ENCODE measurements at regions not wholly inside any gene's neighbourhood (a gene's known extent, or its start where the extent isn't known, plus 50 kb on each side); places are given as distances from the start of the nearest gene placed in this dataset.
"Not testable (repeated sequence)": the region's sequence is repeated elsewhere in the genome, so short reads cannot be mapped to it uniquely, and the experiment has no call there.

DNA sequence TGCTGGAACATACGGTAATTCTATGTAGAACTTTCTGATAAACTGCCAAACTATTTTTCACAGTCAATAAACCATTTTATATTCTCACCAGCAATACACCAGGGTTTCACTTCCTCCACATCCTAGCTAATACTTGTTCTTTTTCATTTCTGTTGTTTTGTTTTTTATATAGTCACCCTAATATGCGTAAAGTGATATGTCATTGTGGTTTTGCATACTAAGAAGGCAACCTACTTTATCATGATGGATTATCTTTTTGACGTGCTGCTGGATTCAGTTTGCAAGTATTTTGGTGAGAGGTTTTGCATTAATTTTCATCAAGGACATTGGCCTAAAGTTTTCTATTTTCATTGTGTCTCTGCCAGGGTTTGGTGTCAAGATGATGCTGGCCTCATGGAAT is 1384.1 kb downstream of the UQCRFS1 start:
- DNase-seq: no peak

DNA sequence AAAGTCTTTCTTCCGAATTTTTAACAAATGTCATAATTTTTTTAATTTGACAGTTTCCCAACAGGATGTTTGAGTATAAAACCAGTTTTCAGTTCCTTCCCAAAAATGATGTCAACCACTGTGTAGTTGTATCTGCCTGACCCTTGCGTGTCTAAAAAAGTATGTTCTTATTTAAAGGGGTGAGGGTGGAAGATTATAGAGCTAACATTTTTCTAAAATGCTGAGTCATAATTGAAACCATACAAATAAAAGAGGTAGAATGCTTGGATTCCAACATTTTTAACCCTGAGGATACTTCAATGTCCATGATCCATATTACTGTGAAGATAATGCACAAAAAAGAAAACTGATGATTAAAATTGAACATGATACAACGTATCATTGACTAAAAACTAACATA is 1388.8 kb downstream of the UQCRFS1 start:
- DNase-seq: no peak

DNA sequence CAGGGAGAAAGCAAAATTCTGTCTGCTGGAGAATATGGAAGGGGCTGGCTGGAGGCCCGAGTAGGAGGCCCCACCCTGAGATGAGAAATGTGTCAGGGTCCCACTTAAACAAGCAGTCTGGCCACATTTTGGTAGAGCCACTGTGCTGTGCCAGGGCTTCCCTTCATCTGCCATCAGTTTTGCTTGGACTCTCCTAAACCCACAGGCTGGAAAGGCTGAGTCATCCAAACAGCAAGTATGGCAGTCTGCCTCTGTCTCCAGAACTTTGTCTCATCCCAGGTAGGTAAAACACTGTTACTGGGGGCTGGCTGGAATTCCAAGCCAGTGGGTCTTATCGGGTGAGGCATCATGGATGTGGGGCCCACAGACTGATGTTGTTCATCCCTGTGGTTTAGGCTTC is 1390.6 kb downstream of the UQCRFS1 start:
- DNase-seq: no peak

DNA sequence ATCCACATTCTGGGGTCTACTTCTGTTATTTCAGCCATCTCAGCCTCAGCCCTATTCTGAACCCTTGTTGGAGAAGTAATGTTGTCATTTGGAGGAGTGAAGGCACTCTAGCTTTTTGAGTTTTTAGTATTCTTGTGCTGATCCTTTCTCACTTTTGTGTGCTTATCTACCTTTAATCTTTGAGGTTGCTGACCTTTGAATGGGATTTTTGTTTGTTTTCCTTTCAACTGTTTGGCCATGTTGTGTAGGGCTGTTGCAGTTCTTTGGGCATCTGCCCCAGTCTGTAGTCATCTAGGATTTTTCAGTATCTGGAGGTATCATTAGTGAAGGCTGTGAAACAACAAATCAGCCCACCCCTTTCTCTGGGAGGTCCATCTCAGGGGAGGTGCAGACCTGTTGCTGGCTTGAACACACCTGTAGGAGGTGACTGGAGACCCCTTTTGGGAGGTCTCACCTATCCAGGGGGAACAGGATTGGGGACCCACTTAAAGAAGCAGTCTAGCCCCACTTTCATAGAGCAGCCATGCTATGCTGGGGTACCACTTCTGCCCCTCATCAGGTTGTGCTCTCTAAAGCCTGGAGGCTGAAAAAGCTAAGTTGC is 1391.4 kb downstream of the UQCRFS1 start:
- no peak for DNase-seq

DNA sequence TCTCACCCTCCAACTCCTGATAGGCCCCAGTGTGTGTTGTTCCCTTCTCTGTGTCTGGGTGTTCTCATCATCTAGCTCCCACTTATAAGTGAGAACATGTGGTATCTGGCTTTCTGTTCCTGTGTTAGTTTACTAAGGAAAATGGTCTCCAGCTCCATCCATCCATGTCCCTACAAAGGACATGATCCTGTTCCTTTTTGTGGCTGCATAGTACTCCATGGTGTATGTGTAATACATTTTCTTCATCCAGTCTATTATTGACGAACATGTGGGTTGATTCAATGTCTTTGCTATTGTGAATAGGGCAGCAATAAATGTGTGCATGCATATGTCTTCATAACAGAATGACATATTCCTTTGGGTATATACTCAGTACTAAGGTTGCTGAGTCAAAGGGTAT is 1397.0 kb downstream of the UQCRFS1 start:
- no peak for DNase-seq

DNA sequence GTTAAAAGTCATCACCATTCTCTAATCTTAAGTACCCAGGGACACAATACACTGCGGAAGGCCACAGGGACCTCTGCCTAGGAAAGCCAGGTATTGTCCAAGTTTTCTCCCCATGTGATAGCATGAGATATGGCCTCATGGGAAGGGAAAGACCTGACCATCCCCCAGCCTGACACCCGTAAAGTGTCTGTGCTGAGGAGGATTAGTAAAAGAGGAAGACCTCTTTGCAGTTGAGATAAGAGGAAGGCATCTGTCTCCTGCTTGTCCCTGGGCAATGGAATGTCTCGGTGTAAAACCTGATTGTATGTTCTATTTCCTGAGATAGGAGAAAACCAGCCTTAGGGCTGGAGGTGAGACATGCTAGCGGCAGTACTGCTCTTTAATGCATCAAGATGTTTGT is 1398.1 kb downstream of the UQCRFS1 start:
- not testable (repeated sequence) for DNase-seq

DNA sequence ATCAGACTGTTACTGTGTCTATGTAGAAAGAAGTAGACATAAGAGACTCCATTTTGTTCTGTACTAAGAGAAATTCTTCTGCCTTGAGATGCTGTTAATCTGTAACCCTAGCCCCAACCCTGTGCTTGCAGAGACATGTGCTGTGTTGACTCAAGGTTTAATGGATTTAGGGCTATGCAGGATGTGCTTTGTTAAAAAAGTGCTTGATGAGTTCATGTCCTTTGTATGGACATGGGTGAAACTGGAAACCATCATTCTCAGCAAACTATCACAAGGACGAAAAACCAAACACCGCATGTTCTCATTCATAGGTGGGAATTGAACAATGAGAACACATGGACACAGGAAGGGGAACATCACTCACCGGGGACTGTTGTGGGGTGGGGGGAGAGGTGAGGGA is 1398.7 kb downstream of the UQCRFS1 start:
- not testable (repeated sequence) for DNase-seq

DNA sequence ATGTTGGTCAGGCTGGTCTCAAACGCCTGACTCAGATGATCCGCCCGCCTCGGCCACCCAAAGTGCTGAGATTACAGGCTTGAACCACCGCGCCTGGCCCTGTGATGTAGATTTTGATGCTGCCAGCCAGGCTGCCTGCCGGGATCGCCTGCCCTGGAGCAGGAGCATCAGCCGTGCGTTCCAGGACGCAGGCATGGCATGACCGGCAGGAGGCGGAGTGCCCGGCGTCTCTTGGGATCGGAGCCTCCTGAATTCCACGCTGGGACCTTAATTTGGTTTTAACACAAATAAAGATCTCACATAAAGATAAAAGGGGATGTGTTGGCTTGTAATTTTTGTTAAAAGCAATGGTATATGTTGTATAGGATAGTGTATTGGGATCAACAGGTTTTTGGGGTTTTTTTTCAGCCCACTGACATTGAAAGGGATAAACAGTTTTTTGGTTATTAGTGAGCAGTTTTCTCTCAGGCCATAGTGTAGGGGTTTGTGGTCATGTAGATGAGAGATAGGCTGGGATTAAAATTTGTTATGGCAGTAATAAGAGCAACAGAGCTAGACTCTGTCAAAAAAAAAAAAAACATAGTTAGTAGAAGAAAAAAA is 1406.4 kb downstream of the UQCRFS1 start:
- DNase-seq: no peak

DNA sequence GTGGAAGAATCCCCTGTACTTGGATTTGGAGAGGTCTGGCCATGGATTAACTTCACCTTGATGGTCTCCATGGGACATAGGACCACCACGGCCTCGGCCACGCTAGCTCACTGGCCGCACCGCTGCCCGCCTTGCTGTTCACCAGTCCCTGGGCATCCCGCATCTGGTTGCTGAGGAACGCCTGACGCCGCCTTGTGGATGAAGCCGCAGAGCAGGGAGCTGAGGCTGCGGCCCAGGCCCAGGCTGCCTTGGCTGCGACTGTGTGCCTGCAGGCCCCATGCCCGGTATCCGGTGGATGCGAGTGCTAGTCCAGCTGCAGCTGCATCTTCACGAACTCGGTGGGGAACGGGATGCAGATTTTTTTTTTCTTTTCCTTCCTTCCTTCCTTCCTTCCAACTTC is 1407.1 kb downstream of the UQCRFS1 start:
- no peak for DNase-seq

DNA sequence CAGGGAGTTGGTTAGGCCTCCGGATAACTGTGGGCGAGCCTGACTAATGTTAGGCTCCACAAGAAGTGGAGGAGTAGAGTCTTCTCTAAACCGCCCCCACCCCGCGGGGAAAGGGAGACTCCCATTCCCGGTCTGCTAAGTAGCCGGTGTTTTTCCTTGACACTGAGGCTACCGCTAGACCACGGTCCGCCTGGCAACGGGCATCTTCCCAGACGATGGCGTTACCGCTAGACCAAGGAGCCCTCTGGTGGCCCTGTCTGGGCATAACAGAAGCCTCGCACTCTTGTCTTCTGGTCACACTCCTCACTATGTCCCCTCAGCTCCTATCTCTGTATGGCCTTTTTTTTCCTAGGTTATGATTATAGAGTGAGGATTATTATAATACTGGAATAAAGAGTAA is 1410.7 kb downstream of the UQCRFS1 start:
- DNase-seq: not testable (repeated sequence)

DNA sequence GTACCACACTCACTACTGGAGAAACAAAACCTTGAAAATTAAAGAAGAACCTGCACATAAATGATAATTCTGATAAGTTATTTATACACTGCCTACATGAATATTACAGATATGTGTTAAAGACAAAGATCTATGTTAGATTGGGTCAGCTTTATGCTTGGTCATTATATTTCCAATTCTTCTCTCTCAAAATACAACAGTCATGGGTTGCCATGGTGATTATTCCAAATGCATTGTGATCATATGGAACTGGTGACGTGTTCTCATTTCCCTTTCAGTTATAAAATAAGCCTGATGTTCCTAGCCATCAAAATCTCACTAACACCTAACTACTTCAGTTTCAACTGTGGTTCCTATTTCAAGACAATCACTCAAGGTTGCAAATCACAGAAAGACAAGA is 1416.4 kb downstream of the UQCRFS1 start:
- no peak for DNase-seq

DNA sequence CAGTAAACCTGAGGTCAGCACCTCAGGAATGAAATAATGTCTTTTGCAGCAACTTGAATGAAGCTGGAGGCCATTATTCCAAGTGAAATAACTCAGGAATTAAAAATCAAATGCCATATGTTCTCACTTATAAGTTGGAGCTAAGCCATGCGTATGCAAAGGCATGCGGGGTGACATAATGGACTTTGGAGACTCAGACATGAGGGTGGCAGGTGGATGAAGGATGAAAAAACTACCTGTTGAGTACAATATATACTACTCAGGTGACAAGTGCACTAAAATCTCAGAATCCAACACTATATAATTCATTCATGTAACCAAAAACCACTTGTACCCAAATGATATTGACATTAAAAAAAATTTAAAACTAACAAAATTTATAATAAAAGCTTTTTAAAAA is 1416.9 kb downstream of the UQCRFS1 start:
- DNase-seq: no peak

DNA sequence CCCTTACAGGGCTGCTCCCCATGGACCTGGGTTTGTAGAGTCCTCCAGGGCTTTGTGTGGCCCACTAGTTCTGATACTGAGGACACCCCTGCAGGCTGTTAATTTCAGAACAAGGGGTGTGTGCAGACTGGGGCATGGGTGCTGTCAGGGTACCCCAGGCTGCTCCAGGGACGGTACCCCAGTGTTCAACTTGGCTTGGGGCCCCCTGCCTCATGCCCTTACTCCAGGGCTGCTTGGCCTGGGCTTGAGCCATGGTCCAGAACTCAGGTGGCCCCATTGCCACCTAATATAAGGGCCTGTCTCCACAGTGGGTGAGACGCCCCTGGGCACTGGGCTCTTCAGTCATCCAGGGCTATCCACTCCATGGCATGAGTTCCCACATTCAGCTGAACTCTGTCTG is 1417.6 kb downstream of the UQCRFS1 start:
- DNase-seq: no peak

DNA sequence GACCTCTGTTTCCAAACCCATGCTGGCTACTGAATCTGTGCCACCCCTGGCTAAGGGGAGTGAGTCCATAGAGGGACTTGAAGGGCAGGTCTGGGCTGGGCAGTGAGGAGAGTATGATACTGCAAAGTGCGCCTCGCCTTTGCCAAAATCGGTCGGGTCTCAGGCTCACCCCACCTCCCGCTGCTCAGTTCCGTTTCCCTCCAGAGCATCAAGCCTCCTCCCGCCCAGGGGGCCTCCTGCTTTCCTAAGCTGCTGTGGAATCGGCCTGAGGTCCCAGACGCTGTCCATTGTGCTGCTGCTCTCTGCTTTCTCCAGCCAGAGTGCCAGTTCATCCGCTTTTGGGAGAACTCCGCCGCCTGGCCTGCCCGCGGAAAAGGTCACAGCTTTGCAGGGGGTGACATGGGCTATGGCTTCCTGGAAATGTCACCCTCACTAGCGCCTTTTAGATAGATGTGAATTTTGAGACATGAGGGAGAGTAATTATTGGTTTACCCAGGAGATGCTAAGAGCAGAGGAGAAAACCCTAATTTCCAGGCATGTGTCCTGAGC is 1418.4 kb downstream of the UQCRFS1 start:
- DNase-seq: peak in 2 of 6 experiments; percentile 27 to 43

DNA sequence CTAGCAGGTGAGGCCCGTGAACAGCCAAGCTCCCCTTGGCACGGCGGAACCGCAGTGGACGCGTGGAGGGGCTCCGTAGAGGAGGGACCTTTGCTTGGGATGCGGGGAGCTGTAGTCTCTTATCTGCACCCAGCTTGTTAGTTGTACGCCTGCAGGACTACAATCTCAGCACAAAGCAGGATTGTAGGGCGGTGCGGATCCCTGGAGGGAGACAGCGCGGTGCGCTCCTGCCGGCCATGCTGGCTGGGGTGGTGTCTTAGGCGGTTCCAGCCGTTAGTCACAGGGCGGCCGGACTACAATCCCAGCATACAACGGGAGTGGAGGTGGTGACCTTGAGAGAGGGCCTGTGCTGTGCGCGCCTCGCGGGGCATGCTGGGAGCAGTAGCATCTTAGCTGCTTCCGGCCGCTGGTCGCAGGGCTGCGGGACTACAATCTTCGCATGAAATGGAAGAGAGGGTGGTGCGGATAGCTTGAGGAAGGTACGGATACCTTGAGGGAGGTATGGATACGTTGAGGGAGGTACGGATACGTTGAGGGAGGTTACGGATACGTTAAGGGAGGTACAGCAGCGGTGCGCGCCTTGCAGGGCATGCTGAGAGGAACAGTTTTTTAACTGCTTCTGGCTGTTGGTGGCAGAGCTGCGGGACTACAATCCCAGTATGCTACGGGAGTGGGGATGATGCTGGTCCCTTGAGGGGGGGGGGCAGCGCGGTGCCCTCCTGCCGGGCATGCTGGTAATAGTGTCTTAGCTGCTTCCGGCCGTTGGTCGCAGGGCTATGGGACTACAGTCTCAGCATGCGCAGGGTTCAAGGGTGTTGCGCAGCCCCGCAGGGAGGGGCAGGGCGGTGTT is 1419.1 kb downstream of the UQCRFS1 start:
- peak; percentile 79 to 89 (median 86) for DNase-seq

DNA sequence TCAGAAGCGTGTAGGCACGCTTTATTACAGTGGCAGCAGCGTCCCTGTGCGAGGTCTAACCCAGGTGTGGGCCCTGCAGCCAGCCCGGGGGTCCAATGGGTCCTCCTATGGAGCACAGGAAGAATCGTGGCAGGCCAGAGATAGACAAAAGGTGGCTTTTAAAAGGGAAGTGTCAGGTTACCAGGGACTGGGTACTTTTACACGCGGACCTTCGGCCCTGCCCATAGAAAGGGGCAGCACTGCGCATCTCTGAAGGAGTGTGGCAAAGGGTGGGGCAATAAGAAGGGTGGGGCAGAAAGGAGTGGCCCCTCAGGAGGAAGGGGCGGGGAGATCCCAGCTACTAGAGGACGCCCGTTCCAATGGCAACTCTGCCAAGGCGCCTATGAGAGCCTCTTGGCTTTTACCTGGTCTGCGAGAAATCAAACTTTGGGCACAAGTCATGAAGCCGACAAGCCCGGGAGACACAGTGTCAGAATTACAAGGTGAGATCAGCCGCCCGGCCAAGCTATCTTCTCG is 1419.8 kb downstream of the UQCRFS1 start:
- DNase-seq: peak in 3 of 6 experiments; percentile 42 to 68 (median 66)

DNA sequence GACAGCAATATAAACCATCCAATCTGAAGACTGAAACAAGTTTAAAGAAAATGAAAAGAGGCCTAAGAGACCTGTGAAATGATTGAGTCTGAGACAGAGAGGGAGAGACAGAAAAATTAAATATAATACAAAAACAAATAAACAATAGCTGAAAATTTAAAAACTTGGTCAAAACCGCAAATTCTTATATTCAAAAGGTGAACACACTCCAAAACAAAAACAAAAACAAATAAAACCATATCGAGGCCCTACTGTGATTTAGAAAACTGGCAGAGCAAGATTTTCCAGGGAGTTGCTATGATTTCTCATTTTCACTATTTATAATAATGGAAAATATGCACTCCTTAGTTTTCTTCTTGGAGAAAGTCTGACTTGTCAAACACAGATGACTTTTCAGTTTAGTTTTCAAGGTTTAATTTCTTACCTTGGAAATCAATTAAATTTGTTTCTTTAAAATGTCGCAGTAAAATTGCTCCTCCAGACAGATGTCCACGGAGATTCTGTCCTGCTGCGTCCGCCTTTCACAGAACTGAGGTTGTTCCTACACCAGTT is 1420.3 kb downstream of the UQCRFS1 start:
- no peak for DNase-seq

DNA sequence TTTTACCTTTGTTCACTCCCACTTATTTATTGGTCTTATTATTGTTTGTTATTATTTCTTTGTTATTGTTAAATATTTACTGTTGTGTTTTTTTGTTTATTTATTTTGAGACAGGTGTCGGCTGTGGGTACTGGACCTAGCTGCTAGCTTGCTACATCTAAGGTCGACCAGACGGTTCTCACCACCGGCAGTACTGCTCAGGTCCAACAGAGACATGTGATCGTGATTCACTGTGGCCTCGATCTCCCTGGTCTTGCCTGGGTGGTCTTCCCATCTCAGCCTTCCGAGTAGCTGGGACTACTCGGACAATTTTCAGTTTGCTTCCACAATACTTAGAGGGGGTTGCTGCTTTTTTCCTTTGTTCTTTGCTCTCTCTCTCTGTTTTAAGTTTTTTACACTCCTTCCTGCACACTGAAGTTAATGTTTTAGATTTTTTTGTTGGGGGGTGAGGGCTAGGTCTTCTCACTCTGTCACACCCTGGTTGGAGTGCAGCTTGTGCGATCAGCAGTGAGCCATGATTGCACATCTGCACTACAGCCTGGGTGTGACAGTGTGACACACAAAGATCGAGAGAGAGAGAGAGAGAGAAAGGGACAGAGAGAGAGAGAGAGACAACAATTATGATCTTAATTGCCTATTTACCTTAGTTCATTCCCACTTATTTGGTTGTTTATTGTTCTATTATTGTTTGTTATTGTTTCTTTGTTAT is 1432.4 kb downstream of the UQCRFS1 start:
- no peak for DNase-seq

DNA sequence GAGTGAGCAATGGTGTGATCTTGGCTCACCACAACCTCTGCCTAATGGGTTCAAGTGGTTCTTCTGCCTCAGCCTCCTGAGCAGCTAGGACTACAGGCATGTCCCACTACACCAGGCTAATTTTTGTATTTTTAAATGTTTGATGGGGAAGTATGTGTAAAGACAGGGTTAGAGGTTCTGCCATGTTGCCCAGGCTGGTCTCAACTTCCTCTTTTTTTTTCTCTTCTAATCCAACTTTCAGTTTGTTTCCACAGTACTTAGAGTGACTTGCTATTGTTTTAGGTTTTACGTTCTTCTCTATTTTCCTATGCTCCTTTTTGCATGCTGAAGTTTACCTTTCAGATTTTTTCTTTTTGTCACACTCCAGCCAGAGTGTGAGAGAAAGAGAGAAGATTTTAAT is 1433.0 kb downstream of the UQCRFS1 start:
- no peak for DNase-seq

DNA sequence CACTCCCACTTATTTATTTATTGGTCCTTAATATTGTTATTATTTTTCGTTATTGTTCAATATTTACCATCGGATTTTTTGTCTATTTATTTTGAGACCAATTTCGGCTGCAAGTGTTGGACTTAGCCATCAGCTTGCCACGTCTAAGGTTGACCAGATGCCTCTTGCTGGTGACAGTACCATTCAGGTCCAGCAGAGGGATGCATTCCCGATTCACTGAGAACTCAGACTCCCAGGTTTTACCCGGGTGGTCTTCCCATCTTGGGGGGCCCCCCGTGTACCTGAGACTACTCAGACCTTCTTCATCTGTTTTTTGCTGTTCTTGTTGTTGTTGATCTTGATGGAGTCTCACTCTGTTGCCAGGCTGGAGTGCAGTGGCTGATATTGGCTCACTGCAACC is 1435.2 kb downstream of the UQCRFS1 start:
- no peak for DNase-seq

DNA sequence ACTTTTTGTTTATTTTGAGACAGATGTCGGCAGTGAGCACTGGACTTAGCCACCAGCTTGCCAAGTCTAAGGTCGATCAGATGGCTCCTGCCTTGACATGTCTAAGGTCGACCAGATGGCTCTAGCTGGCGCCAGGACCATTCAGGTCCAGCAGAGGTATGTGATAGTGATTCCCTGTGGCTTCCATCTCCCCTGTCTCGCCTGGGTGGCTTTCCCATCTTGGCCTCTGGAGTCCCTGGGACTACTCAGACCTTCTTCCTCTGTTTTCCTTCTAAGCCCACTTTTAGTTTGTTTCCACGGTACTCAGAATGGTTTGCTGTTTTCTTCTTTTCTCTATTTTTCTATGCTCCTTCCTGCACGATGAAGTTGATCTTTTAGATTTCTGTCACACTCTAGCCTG is 1435.7 kb downstream of the UQCRFS1 start:
- DNase-seq: no peak

DNA sequence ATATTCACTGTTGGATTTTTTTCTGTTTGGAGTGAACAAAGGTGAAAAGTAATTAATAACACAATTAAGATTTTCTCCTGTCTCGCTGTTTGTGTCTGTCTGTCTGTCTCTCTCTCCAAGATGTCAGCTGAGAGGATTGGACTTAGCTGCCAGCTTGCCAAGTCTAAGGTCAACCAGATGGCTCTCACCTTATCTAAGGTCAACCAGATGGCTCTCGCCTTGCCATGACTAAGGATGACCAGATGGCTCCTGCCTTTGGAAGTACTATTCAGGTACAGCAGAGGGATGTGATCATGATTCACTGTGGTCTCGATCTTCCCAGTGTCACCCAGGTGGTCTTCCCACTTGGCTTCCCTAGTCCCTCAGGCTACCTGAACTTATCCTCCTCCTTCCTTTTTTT is 1436.4 kb downstream of the UQCRFS1 start:
- no peak for DNase-seq

DNA sequence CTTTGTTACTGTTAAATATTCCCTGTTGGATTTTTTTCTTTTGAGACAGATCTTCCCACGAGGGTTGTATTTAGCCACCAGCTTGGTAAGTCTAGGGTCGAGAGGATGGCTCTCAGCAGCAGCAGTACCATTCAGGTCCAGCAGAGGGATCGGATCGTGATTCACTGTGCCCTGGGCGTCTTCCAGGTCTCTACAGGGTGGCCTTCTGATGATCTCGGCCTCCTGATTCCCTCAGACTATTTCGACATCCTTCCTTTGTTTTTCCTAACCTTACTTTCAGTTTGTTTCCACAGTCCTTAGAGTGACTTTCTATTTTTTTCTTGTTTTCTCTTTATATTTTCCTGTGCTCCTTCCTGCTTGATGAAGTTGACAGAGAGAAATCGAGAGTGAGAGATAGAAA is 1436.9 kb downstream of the UQCRFS1 start:
- no peak for DNase-seq
